22Rv1 (cell line): ENCODE measurements at regions not wholly inside any gene's neighbourhood (a gene's known extent, or its start where the extent isn't known, plus 50 kb on each side); places are given as distances from the start of the nearest gene placed in this dataset.

Source experiments
- CTCF ChIP-seq: fragments of 450-650 bp; IDR thresholded peaks from 2 replicates; pipeline ENCODE4 v1.5.1; 2017; ENCODE audit warnings: mild to moderate bottlenecking
- ZFX ChIP-seq: fragments of 450-650 bp; IDR thresholded peaks from 2 replicates; pipeline ENCODE4 v1.6.1; 2017; ENCODE audit warnings: antibody characterized with exemption, borderline replicate concordance

- no peak for TF ChIP-seq CTCF
- TF ChIP-seq ZFX = no peak
These were observed 648.4 kb upstream of the NRSN1 start for GRCh38 chr6:23477586-23477985.
